ENCODE measurements at regions not wholly inside any gene's neighbourhood (a gene's known extent, or its start where the extent isn't known, plus 50 kb on each side); places are given as distances from the start of the nearest gene placed in this dataset.
"Not testable (repeated sequence)": the region's sequence is repeated elsewhere in the genome, so short reads cannot be mapped to it uniquely, and the experiment has no call there.

DNA sequence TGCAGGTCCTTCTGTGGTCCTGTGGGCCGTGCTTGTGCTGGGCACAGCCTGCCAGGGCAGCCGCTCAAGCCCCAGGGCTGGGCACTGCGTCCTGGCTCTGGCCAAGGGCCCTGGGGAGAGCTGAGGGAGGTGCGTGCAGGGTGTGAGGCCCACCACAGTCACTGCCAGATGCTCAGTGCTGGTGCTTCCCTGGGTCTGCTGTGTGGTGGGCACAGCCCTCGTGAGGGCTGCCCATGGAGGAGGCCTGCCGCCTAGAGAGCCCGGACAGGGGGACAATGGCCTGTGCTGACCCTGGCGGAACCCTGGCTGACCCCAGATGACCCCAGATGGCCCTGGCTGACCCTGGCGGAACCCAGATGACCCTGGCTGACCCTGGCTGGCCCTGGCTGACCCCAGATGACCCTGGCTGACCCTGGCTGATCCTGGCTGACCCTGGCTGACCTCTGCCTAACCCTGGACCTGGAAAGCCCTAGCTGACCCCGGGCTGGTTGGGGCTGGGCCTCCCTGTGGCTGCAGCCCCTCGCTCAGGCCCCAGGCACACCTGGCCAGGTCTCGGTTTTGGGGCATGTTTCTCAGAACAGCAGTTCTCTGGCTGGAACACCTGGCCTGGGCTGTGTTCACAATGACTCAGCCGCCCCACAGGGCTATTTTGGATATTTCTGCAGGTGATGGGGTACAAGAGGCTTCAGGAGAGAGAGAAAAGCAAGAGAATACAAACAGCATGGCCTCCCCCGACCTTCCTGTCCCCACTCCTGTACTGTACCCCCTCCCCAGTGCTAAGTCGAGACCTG is 55.4 kb downstream of the TMEM121 start:
- DNase-seq: no peak

DNA sequence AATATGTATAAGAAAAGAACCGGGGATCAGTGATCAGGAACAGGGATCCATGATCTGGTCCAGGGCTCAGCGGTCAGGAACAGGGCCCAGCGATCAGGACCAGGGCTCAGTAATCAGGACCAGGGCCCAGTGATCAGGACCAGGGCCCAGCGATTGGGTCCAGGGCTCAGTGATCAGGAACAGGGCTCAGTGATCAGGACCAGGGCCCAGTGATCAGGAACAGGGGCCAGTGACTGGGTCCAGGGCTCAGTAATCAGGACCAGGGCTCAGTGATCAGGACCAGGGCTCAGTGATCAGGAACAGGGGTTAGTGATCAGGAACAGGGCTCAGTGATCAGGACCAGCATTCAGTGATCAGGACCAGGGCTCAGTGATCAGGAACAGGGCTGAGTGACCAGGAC is 56.3 kb downstream of the TMEM121 start:
- no peak for DNase-seq

DNA sequence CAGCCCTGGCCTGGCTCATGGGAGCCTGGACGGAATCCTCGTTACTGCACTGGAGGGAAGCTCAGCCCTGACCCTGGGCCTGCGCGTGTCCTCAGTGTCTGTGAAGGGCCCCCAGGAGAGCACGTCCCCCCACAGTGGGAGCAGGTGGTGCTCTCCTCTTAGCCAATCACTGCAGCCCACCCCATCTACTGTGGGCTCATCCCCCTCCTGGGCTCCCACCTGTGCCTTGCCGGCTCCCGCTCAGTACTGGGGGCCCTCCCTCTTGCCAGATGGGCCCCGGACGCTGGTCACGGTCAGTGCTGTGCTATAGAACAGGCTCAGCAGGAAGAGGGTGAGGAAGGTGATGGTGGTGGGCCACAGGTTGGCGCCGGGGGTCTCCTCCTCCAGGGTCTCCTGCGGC is 57.5 kb downstream of the TMEM121 start:
- DNase-seq: not testable (repeated sequence)

DNA sequence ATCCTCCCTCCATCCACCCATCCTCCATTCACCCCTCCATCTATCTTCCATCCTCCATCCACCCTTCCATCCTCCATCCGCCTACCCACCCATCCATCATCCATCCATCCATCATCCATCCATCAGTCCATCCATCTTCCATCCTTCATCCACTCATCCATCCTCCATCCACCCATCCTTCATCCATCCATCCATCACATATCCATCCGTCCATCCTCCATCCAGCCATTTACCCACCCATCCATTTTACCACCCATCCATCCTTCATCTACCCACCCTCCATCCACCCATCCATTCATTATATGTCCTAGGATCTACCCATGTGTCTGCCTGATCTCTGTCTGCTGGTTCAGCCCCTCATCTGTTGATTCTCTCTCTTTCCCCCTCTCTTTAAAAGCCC is 58.9 kb downstream of the TMEM121 start:
- DNase-seq: not testable (repeated sequence)

DNA sequence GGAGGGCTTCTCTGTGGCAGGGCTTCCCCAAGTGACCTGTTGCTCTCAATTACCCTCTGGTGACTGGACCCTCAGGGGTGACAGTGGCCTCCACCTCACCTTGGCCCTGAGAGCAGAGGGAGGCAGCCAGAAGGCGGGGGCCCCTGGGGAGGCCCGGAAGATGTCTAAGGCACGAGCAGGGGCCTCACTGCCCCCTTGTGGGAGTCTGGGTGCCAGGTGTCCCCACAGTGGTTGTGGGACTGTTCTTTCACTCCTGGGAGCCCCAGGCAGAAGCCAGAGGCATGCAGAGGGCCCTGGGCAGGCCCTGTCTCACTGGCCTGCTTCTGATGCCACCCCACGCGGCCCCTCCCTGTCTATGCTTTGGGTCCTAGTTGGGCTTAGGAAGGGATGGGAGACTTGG is 59.3 kb downstream of the TMEM121 start:
- not testable (repeated sequence) for DNase-seq

DNA sequence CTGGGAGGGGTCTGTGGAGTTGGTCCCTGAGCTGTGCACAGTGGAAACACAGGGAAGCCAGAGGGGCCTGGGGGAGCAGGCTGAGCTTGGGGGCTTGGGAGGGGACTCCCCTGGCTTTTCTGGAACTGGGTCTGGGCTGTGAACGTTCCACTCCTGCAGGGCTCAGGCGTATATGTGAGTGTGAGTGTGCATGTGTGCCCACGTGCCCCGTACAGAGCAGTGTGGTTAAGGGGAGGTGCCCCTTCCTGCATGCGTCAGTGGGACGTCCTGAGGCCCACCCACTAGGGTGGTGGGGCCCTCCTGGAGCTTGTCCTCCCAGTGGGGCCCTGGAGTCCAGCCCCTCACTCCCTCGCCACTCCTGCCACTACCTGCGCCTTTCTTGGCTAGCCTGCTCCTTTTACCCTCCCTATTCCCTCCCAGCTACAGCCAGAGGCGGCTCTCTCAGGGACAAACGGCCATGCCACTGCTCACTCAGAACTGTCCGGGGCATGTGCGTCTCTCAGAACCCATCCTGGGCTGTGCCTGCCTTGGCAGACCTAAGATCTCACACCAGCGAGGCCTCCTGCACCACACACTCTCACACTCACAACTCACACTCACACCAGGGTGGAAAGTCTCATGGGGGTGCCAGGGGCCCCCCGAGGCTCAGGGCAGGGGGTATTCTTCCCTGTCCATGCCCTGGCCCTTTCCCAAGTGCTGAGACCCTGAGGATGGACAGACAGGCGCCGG is 59.9 kb downstream of the TMEM121 start:
- not testable (repeated sequence) for DNase-seq

DNA sequence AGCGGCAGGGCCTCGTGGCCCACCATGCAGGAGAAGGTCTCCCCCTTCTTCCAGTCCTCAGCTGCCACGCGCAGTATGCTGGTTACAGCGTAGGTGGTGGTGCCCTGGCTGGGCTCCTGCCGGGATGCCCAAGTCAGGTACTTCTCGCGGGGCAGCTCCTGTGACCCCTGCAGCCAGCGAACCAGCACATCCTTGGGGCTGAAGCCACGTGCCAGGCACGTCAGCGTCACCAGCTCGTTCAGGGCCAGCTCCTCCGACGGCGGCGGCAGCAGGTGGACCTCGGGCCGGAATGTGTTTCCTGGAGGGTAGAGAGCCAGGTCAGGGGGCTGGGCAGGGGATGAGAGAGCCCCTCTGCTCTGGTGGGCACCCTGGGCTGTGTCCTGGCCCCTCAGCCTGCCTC is 60.7 kb downstream of the TMEM121 start:
- DNase-seq: not testable (repeated sequence)

DNA sequence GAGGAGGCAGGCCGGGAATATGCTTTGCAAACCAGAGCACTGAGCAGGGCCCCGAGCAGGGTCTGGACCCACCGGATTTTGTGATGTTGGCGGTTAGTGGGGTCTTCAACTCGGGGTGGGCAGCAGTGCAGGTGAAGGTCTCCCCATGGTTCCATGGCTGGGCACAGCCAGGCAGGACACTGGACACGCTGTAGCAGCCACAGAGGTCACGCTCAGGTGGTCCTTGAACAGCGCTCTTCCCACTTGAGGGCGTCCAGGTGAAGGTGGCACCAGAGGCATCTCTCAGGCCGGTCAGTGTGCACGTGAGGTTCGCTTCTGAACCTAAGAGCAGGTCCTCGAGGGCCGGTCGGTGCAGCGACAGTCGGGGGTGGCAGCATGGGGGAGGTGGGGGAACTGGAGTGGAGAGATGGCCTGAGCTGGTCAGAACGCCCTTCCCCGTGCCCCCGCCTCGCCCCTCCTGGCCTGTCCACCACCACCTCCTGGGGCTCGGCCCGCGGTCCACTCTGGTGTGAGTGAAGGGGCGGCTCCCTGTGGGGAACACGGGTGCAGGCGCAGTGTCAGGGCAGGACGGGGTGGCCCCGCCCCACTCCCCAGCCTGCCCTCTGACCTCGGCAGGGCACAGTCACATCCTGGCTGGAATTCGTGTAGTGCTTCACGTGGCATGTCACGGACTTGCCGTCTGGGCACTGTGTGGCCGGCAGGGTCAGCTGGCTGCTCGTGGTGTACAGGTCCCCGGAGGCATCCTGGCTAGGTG is 61.3 kb downstream of the TMEM121 start:
- not testable (repeated sequence) for DNase-seq

DNA sequence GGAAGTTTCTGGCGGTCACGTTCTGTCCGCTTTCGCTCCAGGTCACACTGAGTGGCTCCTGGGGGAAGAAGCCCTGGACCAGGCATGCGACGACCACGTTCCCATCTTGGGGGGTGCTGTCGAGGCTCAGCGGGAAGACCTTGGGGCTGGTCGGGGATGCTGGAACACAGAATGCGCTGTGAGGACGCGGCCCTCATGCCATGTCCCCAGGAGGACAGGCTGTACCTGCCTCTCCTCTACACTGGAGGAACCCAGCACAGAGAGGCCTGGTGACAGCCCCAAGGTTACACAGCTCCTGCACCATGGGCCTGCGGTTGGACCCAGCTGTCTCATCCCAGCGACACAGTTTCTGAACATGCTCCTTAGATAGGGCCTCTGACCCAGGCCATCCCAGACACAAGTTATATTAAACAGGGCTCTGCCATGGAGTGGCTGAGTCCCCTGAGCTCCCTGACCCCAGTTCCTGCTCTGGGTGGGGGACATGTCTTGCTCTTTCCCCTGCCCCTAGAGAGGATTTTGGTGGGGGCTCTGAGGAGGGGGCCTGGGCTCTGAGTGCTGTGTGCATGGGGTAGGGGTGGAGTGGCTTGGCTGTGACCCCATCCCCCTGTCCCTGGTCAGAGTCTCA is 62.0 kb downstream of the TMEM121 start:
- DNase-seq: no peak

DNA sequence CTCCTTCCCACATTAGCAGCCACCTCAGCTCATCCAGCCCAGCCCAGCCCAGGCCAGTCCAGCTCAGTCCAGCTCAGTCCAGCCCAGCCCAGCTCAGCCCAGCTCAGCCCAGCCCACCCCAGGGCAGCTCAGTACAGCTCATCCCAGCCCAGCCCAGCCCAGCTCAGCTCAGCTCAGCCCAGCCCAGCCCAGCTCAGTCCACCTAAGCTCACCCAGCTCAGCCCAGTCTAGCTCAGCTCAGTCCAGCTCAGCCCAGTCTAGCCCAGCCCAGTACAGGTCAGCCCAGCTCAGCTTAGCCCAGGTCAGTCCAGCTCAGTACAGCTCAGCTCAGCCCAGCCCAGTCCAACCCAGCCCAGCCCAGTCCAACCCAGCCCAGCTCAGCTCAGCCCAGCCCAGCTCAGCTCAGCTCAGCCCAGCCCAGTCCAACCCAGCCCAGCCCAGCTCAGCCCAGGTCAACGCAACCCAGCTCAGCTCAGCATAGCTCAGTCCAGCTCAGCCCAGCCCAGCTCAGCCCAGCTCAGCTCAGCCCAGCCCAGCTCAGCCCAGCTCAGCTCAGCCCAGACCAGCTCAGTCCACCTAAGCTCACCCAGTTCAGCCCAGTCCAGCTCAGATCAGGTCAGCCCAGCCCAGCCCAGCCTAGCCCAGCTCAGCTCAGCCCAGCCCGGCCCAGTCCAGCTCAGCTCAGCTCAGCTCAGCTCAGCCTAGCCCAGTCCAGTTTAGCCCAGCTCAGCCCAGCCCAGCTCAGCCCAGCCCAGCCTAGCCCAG is 63.0 kb downstream of the TMEM121 start:
- no peak for DNase-seq

DNA sequence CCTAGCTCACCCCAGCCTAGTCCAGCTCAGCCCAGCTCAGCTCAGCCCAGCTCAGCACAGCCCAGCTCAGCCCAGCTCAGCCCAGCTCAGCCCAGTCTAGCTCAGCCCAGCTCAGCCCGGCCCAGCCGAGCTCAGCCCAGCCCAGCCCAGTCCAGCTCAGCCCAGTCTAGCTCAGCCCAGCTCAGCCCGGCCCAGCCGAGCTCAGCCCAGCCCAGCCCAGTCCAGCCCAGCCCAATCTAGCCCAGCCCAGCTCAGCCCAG is 63.5 kb downstream of the TMEM121 start:
- not testable (repeated sequence) for DNase-seq

DNA sequence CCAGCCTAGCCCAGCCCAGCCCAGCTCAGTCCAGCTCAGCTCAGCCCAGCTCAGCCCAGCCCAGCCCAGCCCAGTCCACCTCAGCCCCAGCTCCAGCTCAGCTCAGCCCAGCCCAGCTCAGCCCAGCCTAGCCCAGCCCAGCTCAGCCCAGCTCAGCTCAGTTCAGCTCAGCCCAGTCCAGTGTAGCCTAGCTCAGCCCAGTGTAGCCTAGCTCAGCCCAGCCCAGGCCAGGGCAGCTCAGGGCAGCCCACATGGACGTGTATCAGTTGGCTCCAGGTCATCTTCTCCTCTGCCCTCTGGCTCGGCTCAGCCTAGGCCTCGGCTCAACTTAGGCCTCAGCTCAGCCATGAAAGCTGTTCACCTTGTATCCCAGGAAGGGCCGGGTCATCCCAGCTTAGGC is 64.7 kb downstream of the TMEM121 start:
- DNase-seq: no peak

DNA sequence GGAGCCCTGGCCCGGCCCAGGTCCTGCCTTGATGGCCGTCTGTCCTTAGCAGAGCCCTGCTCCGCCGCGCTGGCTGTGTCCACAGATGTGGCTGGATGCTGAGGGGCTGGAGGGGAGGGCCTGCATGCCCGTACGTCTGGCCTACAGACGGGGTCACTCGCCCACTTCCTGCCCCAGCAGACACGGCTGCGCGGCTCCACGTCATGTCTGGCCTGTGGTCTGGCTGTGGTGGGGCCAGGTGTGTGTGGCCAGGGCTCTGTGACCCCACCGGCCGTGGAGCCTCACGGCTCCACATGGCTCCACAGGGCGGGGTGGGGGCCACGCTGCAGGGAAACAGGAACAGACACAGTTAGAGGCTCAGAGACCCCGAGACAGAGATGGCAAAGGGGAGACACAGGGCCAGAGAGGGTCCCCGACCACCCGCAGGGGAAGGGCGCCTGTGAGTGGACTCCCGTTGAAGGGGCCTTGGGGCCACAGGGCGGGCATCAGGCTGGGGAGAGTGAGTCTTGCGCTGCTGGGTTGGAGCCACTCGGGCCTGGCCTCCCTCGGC is 65.5 kb downstream of the TMEM121 start:
- DNase-seq: not testable (repeated sequence)

DNA sequence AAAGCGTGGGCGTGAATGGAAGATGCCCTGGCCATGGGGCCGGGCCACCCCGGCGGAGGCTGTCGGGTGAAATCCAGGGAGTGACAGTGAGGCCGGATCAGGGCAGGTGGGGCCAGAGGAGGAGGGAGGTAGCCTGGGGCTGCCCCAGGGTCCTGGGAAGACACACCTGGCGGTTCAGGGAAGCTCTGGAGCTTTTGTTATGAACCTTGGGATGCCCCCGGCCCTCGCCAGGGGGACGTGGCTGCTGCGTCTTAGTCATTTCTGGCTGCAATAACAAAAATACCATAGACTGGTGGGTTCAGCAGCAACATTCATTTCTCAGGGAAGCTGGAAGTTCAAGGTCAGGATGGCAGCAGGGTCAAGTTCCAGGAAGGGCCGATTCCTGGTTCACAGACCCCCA is 66.3 kb downstream of the TMEM121 start:
- not testable (repeated sequence) for DNase-seq

DNA sequence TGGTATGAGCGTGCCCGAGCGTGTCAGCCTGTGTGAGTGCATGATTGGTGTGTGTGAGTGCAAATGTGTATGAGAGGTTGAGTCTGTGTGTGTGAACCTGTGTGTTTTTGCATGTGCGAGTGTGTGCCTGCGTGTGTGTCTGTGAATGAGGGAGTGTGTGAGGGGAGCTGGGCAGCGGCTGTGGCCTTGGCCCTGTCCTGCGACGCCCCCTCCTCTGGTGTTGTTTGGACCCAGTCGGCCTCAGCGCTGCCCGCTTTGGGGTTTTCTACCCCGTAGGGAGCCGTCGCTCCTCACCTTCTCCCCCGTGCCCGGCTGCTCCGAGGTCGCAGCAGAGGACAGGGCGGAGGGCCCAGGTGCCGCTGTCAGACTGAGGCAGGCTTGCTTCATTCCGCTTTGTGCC is 69.0 kb downstream of the TMEM121 start:
- DNase-seq: not testable (repeated sequence)

DNA sequence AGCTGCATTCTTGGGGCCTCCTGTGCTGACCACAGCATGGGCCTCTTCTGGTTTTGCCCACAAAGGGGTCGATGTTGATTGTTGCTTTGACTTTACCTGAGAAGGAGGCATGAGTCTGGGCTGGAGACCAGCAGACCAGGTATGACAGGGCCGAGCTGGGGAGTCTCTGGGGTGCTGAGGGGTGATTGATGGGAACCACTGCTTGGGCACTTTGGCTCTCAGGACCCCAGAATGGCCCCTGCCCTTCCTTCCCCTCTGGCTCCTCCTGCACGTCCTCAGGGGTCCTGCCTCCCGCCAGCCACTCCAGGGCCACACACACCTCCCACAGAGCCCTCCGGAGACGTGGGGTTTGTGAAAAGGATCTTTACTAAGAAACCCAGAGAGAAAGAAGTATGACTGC is 70.0 kb downstream of the TMEM121 start:
- DNase-seq: not testable (repeated sequence)

DNA sequence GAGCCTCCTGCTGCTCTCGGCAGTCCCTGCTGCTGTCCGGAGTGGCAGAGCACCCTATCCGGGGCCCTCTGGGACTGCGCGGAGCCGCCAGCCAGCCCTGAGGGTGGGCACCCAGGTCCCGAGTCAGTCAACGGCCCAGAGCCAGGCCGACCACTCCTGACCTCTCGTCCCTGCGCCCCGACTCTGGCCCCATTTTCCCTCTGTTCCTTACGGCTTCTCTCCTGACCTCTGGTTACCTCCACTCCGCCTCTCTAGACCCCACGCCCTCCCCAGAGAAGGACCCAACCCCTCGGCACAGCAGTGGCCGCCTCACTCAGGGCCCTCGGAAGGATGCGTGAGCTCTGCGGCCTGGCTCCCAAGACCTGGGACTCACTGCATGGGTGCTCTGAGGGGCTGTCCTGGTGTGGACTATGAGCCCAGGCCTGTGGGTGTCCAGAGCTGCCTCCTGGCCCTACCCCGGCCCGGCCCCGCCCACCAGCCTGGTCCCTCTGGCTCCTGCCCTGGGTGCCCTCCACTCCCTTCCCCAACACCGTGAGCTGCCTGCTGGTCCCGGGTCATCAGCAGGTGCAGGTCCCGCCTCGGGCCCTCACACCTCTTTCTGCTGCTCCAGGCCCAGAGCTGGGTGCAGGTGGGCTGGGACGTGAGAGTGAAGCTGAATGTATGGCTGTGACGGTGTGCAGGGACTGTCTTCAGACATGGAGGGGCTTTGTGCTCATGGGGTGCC is 71.8 kb downstream of the TMEM121 start:
- DNase-seq: not testable (repeated sequence)

DNA sequence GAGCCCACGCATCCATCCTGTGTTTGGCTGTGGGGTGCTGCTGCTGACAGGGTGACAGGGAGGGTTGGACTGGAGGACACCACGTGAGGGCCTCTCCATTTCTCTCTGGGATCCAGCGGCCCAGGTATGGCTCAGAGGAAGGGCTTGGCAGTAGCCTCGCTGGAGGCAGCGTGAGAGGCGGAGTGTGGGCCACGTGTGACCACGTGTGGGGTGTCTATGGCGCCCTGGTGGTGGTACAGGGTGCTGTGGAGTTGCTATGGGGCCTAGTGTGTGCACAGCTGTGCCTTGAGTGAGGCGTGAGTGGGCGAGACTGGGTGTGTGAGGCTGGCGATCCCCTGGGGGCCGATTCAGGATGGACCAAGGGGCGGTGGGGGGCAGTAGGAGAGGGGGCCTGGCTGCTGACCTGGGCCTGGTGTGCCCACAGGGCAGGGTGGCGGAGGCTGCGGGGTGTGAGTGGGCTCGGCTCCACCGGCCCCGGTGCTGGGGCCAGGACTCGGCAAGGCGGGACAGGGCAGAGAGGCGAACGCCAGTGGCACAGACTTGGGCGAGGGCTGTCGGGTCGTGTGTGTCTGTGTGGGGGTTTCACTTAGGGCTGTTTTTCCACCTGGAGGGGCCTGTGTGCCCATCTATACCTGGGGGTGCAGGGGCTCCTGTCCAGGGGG is 72.7 kb downstream of the TMEM121 start:
- not testable (repeated sequence) for DNase-seq

DNA sequence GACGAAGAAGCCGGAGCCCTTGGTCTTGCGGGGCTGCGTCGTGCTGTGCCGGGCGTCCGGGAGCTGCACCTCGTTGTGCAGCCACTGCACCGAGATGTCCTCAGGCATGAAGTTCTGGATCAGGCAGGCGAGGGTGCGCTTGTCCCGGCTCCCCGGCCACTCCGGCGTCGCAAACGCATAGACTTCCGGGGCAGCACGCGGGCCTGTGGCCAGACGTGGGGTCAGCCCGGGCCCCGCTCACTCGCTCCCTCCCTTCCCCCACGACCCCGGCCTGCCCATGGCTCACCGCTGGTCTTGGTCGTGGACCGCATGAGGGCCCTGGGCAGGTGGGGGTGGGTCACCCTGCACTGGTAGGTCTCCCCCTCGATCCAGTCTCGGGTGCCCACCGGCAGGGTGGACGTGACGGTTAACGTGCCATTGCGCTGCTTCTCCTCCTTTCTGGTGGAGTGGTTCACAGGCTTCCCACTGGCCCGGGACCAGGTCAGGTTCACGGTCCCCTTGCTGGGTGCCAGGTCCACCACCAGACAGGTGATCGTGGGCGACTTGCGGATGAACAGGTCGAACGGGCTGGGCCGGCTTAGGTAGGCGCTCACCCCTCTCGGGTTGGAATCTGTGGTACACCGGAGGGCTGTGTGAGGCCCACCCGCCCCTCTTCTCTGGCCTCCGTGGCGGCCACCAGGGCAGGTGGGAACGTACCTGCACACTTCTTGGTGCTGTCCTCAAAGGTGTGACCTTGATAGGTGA is 74.0 kb downstream of the TMEM121 start:
- DNase-seq: not testable (repeated sequence)

DNA sequence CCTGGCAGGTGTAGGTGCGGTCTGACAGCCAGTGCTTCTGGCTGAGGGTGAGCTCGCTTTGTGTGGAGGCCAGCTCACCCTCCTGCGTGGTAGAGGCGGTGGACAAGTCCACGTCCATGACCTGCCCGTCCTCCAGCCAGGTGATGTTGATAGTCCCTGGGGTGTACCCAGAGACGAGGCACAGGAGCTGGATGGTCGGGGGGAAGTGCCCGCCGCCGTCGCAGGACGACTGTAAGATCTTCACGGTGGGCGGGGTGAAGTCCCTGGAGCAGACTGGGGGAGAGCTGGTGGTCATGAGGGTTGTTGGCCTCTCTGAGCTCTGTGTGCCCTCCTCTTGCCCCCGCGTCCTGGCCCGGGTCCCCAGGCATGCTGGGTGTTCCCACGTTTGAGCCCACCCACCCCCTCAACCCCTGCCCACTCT is 74.6 kb downstream of the TMEM121 start:
- DNase-seq: no peak
